D341Med (cell line): ENCODE measurements at regions not wholly inside any gene's neighbourhood (a gene's known extent, or its start where the extent isn't known, plus 50 kb on each side); places are given as distances from the start of the nearest gene placed in this dataset.
"Not testable (repeated sequence)": the region's sequence is repeated elsewhere in the genome, so short reads cannot be mapped to it uniquely, and the experiment has no call there.

Experiments used
- DNase-seq: peaks from one replicate; pipeline ENCODE4 v3.0.0; 2012; ENCODE audit warnings: low spot score

DNA sequence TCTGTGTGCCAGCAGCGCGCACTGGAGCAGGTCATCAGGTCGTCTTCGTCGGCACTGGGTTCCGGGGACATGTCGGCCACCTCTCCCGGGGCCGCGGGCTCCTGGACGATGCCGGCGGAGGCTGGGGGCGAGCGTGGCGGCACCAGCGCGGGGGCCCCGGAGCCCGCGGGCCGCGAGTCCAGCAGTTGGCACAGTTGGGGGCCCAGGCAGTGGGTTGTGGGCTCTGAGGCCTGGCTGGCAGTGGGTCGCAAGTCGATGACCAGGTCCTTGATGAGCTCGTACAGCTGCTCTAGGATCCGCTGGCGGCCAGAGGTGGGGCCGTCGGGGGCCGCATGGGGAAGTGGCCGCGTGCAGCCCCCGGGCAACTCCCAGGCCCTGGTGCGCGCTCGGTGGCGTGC is 300.5 kb downstream of the CCDC74A start:
- DNase-seq, result no peak

- DNase-seq, result not testable (repeated sequence)
Observed at GRCh38 chr2:131828633-131829455, 301.2 kb downstream of the CCDC74A start.

DNA sequence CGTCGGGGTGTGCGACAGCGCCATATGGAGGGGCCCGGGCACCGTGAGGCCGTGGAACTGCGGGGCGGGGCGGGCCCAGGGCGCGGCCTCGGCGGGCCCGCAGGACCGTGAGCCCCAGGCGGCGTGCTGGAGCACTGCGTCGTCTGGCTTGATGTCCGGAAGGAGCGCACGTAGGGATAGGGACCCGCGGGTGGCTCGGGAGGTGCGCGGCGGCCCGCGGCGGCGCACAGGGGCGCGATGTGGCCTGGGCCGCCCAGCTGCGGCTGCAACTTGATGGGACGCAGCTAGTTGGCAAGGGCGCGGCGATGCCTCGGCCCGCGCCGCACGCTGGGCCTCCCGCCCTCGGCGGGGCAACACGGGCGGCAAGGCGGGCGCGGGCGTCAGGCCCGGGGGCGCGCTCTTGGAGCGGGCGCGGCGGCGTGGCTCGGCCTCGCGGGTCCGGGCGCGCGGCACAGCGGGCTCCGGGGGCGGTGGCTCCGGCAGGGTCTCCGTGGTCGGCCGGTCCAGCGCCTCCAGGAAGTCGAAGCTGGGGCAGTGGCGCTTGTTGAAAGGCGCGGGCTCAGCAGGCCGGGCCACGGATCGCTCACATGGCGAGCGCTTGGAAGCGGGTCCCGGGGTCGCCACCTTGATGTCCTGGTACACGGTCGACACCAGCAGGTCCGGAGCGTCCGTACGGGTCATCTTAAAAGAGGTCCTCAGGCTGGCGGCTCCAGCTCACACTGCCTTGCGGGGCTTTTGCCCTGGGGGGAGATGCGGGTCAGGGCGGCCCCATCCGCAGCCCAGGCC is 302.0 kb downstream of the CCDC74A start:
- not testable (repeated sequence) for DNase-seq

DNA sequence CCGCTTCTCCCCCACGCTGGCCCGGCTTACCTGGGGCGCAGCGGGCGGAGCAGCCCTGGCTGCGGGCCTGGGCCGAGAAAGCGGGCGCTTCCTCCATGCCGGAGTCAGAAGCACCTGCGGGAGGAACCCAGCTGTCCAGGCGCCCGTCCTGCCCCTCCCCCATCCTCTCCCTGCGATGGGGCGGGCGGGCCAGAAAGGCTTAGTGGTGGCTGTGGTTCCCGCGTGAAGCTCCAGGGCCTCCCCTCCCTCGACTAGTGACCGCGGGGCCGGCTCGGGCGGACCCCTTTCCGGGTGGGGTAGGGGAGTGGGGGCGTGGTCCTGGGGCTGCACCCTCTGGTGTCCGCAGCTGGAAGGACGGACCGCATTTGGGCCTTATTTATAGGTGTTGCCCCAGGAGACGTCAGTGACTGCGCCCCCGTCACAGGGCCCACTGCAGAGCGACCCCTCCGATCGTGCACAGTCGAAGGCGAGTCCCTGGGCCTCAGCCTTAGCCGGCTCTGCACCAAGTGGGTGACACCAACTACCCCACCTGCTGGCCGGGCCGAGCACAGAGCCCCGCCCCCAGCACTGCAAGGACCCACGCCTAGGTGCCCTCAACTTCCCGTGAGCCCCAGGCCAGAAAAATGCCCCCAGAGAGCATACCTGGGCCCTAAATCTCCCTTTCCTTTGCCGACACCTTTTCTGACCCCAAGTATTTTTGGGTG is 302.7 kb downstream of the CCDC74A start:
- DNase-seq, result not testable (repeated sequence)

DNA sequence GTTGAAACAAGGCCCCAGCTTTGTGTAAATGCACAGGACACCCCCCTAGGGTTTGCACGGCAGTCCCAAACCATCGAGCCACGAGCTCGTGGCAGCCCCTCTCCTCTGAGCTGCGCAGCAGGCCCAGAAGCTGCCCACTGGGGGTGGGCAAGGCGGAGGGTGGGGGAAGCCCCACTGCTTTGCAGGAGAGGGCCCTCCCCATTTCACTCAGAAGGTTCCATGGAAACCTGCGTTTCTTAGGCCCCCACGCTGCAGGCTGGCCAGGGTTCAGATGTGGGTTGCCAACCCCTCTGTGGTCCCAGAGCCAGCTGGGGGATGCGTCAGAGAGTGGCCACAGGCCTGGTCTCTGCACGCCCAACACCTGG is 303.2 kb downstream of the CCDC74A start:
- not testable (repeated sequence) for DNase-seq

- DNase-seq, result not testable (repeated sequence)
Observed at GRCh38 chr2:131831450-131832208, 303.9 kb downstream of the CCDC74A start.

GRCh38 chr2:131832209-131832780 is 304.6 kb downstream of the CCDC74A start:
- DNase-seq, result not testable (repeated sequence)

- DNase-seq, result not testable (repeated sequence)
Observed at GRCh38 chr2:131832917-131833316, 305.2 kb downstream of the CCDC74A start.

DNA sequence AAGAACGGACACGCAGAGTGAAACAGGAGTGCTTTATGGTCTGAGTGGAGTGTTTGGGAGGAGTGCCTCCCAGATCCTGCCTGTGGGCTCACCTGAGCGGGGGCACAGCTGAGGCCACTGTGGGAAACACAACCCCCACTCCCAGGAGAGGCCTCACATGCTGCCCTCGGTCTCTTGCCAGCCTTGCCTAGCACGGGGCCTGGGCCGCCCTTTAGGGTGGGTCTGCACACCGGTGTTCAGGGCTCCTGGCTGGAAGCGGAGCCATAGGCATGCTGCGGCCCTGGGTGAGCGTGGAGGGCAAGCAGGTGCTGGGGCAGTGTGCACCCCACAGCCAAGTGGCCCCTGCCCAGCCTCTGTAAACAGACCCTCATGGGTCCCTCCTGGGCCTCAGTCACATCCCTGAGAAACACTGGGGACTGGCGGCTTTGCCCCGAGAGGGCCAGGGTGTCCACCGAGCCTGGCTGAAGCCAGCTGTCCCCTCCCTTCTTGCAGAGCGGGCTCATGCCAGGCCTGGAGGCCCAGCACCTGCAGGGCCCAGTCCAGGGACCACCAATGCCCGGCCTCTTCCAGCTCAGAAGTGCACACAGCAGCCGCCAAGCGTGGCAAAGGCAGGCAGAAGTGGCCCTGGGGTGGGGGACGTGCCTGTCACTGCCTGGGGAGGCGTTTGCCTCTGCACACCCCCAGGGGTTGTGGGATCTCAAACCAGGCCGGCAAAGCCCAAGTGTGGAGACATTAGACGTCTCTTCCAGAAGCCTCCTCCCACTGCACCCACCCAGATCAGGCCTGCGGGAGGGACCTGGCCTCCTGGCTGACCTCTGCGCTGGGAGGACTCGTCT is 305.9 kb downstream of the CCDC74A start:
- DNase-seq, result not testable (repeated sequence)

- not testable (repeated sequence) for DNase-seq
Observed at GRCh38 chr2:131834203-131835020, 306.7 kb downstream of the CCDC74A start.

DNA sequence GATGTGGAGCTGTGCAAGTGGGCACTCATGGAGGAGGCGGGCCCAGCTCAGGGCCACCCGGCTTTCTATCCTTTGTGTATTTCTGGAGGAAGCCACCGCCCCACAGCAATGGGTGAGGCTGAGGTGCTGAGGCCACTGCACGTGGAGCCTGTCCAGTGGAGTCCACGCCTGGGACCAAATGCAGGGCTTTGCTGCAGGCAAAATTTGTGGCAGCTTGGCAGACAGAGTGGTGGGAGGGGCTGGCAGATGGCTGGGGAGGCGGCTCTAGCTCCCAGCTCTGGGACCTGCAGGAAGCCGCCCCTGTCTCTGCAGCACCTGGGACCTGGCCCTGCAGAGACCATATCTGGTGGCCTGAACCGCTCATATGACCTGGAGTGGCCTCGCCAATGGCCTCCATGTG is 307.3 kb downstream of the CCDC74A start:
- DNase-seq, result not testable (repeated sequence)

- DNase-seq, result no peak
Observed at GRCh38 chr2:131835621-131836091, 308.0 kb downstream of the CCDC74A start.

DNA sequence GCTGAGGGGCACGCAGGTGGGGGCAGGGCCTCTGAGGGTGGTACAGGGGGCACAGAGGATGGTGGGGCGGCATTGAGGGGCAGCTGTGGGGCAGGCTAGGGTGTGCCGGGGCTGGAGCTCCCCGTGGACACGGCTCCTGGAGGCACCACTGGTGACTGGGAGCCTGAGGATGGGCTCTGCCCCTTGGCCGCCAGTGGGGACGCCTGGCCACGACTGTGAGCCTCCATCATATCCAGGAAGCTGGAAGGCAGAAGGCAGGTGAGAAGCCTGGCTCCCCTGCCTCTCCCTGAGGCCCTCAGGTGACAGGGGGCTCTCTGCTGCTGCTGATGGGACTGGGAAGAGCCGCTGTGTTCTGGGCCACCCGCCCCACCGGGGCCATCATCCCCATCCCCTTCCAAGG is 308.4 kb downstream of the CCDC74A start:
- not testable (repeated sequence) for DNase-seq

- not testable (repeated sequence) for DNase-seq
Observed at GRCh38 chr2:131844044-131844443, 316.4 kb downstream of the CCDC74A start.

GRCh38 chr2:131856202-131856601 is 305.6 kb downstream of the ANKRD30BL start:
- not testable (repeated sequence) for DNase-seq

GRCh38 chr2:131858197-131858596 is 303.6 kb downstream of the ANKRD30BL start:
- DNase-seq, result not testable (repeated sequence)
